ENCODE measurements at regions not wholly inside any gene's neighbourhood (a gene's known extent, or its start where the extent isn't known, plus 50 kb on each side); places are given as distances from the start of the nearest gene placed in this dataset.

DNA sequence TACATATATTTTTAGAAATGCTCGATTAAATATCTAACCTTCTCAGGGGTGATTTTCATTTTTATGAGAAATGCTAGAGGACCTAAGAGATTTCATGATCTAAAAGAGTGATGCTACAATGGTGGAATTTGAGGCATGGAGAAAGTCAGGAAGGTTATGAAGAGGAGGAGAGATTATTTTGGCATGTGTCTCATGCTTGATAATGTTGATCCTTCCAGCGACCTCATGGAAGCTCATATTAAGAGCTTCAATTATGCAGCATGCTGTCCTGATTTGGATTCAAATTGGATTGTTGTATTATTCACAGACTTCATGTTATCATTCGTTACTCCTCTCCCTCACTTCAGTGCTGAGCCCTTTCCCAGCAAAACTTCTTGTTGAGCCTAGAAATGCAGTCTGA, 112.5 kb downstream of the RAP2B start:
- no peak for TF ChIP-seq POLR2A (IDR thresholded peaks at IDR 0.05; ENCODE audit: low read length)
- TF ChIP-seq GATA1 (IDR thresholded peaks at IDR 0.05; ENCODE audit: low read depth, low read length), result no peak
